ENCODE measurements at regions not wholly inside any gene's neighbourhood (a gene's known extent, or its start where the extent isn't known, plus 50 kb on each side); places are given as distances from the start of the nearest gene placed in this dataset.

GRCh38 chr7:17184805-17185689 is 113.4 kb upstream of the AHR start (continued):
- TF ChIP-seq ZBTB7B (CRISPR knock-in tag; IDR thresholded peaks at IDR 0.05) (0 out of 2 replicates have a peak, but pooled peaks have one; percentile 36), MLLT10 (CRISPR knock-in tag; IDR thresholded peaks at IDR 0.05) (no peak), KLF15 (CRISPR knock-in tag; IDR thresholded peaks at IDR 0.05; ENCODE audit: borderline replicate concordance) (no peak), RXRA (CRISPR knock-in tag; IDR thresholded peaks at IDR 0.05) (no peak), ZFY (CRISPR knock-in tag; IDR thresholded peaks at IDR 0.05) (no peak), CHD2 (IDR thresholded peaks at IDR 0.05; ENCODE audit: low read depth, low read length) (no peak), IRF2 (CRISPR knock-in tag; IDR thresholded peaks at IDR 0.05) (peak; percentile 86; the same call in 1 of the 2 replicates), MYC (CRISPR knock-in tag; IDR thresholded peaks at IDR 0.05; ENCODE audit: borderline replicate concordance) (no peak), ZNF7 (CRISPR knock-in tag; IDR thresholded peaks at IDR 0.05) (no peak), CCDC6 (CRISPR knock-in tag; IDR thresholded peaks at IDR 0.05) (no peak), CENPT (CRISPR knock-in tag; IDR thresholded peaks at IDR 0.05; ENCODE audit: low read depth) (no peak), RERE (CRISPR knock-in tag; IDR thresholded peaks at IDR 0.05; ENCODE audit: low read depth) (peak; percentile 83; the same call in 1 of the 2 replicates), THAP8 (CRISPR knock-in tag; IDR thresholded peaks at IDR 0.05; ENCODE audit: borderline replicate concordance) (no peak), CREB1 (IDR thresholded peaks at IDR 0.05) (no peak), CREB1 (CRISPR knock-in tag; IDR thresholded peaks at IDR 0.05) (peak; percentile 73), CEBPZ (IDR thresholded peaks at IDR 0.05; ENCODE audit: low read length) (no peak), KAT7 (CRISPR knock-in tag; IDR thresholded peaks at IDR 0.05; ENCODE audit: borderline replicate concordance) (no peak), SSRP1 (CRISPR knock-in tag; IDR thresholded peaks at IDR 0.05) (no peak), BATF2 (CRISPR knock-in tag; IDR thresholded peaks at IDR 0.05) (no peak), PCBP1 (IDR thresholded peaks at IDR 0.05; ENCODE audit: borderline replicate concordance, low read depth, low read length) (no peak), STAG1 (CRISPR knock-in tag; IDR thresholded peaks at IDR 0.05) (no peak)

Measured in HepG2 (cell line).